ENCODE measurements at regions not wholly inside any gene's neighbourhood (a gene's known extent, or its start where the extent isn't known, plus 50 kb on each side); places are given as distances from the start of the nearest gene placed in this dataset.

GRCh38 chr3:120854908-120855526 is 53.0 kb upstream of the STXBP5L start:
- Histone ChIP-seq H3K4me3 (no peak overlapping the region), H3K4me2 (peak overlapping the region; percentile 25; the same call in 1 of the 2 replicates), H2AFZ (peak overlapping the region; percentile 91), H3F3A (replicated peaks; ENCODE audit: low read depth) (no peaks in the 10 kb centered on the region), H3K36me3 (ENCODE audit: insufficient read depth) (no peaks in the 10 kb centered on the region), H3K27me3 (ENCODE audit: insufficient read depth) (no peaks in the 10 kb centered on the region), H3K9me2 (ENCODE audit: insufficient read depth) (no peaks in the 10 kb centered on the region; the same call in 1 of the 2 replicates), H3K4me1 (ENCODE audit: insufficient read depth) (peaks cover 8% of the 10 kb centered on the region; the same call in 1 of the 2 replicates), H3K27ac (ENCODE audit: low read depth) (no peak overlapping the region), H4K20me1 (replicated peaks; ENCODE audit: insufficient read depth) (no peaks in the 10 kb centered on the region), H3K79me2 (replicated peaks; ENCODE audit: insufficient read depth) (no peaks in the 10 kb centered on the region)
- peak; percentile 69 for ATAC-seq
- Mint-ChIP-seq H3K27me3 (ENCODE audit: insufficient read depth, low read depth, poor library complexity) (peaks cover 4% of the 10 kb centered on the region), H3K27ac (peak overlapping the region; percentile 78), H3K9me3 (no peaks in the 10 kb centered on the region), H3K4me1 (peaks cover 25% of the 10 kb centered on the region), H3K4me3 (no peak overlapping the region), H3K36me3 (ENCODE audit: low read depth) (no peaks in the 10 kb centered on the region)
- TF ChIP-seq, protein P1, sequence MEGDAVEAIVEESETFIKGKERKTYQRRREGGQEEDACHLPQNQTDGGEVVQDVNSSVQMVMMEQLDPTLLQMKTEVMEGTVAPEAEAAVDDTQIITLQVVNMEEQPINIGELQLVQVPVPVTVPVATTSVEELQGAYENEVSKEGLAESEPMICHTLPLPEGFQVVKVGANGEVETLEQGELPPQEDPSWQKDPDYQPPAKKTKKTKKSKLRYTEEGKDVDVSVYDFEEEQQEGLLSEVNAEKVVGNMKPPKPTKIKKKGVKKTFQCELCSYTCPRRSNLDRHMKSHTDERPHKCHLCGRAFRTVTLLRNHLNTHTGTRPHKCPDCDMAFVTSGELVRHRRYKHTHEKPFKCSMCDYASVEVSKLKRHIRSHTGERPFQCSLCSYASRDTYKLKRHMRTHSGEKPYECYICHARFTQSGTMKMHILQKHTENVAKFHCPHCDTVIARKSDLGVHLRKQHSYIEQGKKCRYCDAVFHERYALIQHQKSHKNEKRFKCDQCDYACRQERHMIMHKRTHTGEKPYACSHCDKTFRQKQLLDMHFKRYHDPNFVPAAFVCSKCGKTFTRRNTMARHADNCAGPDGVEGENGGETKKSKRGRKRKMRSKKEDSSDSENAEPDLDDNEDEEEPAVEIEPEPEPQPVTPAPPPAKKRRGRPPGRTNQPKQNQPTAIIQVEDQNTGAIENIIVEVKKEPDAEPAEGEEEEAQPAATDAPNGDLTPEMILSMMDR (conservative IDR thresholded peaks at IDR 0.05; ENCODE audit: low read depth in 2 of 2): peak in 1 of 2 experiments; percentile 11; a peak in 1 of 4 replicates
- TF ChIP-seq ETS1 (IDR thresholded peaks at IDR 0.05): no peak
- DNase-seq (ENCODE audit: low spot score): no peak

GRCh38 chr3:120855665-120856437 is 52.2 kb upstream of the STXBP5L start:
- no peak overlapping the region for H3K4me2 ChIP-seq
- peaks cover 22% of the 10 kb centered on the region for H3K4me1 Mint-ChIP-seq
- H3K4me3 ChIP-seq: no peak overlapping the region
- H3K27ac Mint-ChIP-seq: no peak overlapping the region
- no peaks in the 10 kb centered on the region for H3K9me3 Mint-ChIP-seq
- ATAC-seq (peak; percentile 87), DNase-seq (ENCODE audit: low spot score) (peak; percentile 30)
- H3K79me2 ChIP-seq (replicated peaks; ENCODE audit: insufficient read depth): no peaks in the 10 kb centered on the region
- H3K36me3 Mint-ChIP-seq (ENCODE audit: low read depth): no peaks in the 10 kb centered on the region
- H3K9me2 ChIP-seq (ENCODE audit: insufficient read depth): no peaks in the 10 kb centered on the region; the same call in 1 of the 2 replicates
- peaks cover 8% of the 10 kb centered on the region; the same call in 1 of the 2 replicates for H3K4me1 ChIP-seq (ENCODE audit: insufficient read depth)
- no peaks in the 10 kb centered on the region for H4K20me1 ChIP-seq (replicated peaks; ENCODE audit: insufficient read depth)
- H2AFZ ChIP-seq: no peak overlapping the region; the same call in 1 of the 2 replicates
- peaks cover 4% of the 10 kb centered on the region for H3K27me3 Mint-ChIP-seq (ENCODE audit: insufficient read depth, low read depth, poor library complexity)
- H3K36me3 ChIP-seq (ENCODE audit: insufficient read depth): no peaks in the 10 kb centered on the region
- no peaks in the 10 kb centered on the region for H3F3A ChIP-seq (replicated peaks; ENCODE audit: low read depth)
- H3K4me3 Mint-ChIP-seq: no peak overlapping the region
- H3K27me3 ChIP-seq (ENCODE audit: insufficient read depth): no peaks in the 10 kb centered on the region
- H3K27ac ChIP-seq (ENCODE audit: low read depth): no peak overlapping the region
- TF ChIP-seq, protein P1 (conservative IDR thresholded peaks at IDR 0.05; ENCODE audit: low read depth in 2 of 2): no peak
- no peak for TF ChIP-seq REST (IDR thresholded peaks at IDR 0.05; ENCODE audit: unreplicated experiment)
- TF ChIP-seq ZNF331 (CRISPR knock-in tag; IDR thresholded peaks at IDR 0.05; ENCODE audit: low read depth): no peak
- TF ChIP-seq POLR2AphosphoS5 (IDR thresholded peaks at IDR 0.05; ENCODE audit: low read depth): no peak

Data from GM23338 (cell line).